Stomach (tissue), 8 donors: ENCODE measurements at regions not wholly inside any gene's neighbourhood (a gene's known extent, or its start where the extent isn't known, plus 50 kb on each side); places are given as distances from the start of the nearest gene placed in this dataset.
"Not testable (repeated sequence)": the region's sequence is repeated elsewhere in the genome, so short reads cannot be mapped to it uniquely, and the experiment has no call there.

Source experiments
- DNase-seq, 2 donors: peaks; one replicate each; pipeline versions ENCODE4 v3.0.0 to v3.0.0-alpha.2; 2013 to 2019
- H3K27ac ChIP-seq, 5 donors: fragments of 200-600 bp in 4 of 5; sonication (generic) in 4 of 5; one replicate each; pipeline ENCODE4 v1.5.1; 2013 to 2019; ENCODE audit warnings: mild to moderate bottlenecking in 1 of 5, moderate library complexity in 1 of 5
- H3K27me3 ChIP-seq, 3 donors: fragments of 200-600 bp; sonication (generic); one replicate each; pipeline ENCODE4 v1.5.1; 2017 to 2019; ENCODE audit warnings: mixed run types in 1 of 3
- H3K36me3 ChIP-seq, 4 donors: fragments of 200-600 bp; sonication (generic); 1 replicate in 3 of 4; 2 replicates in 1 of 4; pipeline ENCODE4 v1.5.1; 2016 to 2019
- H3K4me1 ChIP-seq, 4 donors: fragments of 200-600 bp; sonication (generic); one replicate each; pipeline ENCODE4 v1.5.1; 2016 to 2019
- H3K4me3 ChIP-seq, 4 donors: fragments of 200-600 bp; sonication (generic) in 3 of 4; one replicate each; pipeline ENCODE4 v1.5.1; 2016 to 2019; ENCODE audit warnings: mild to moderate bottlenecking in 1 of 4
- H3K9me3 ChIP-seq, 4 donors: fragments of 200-600 bp; sonication (generic); one replicate each; pipeline ENCODE4 v1.5.1; 2016 to 2019
- EP300 ChIP-seq: sonication (generic); formaldehyde crosslinking; IDR thresholded peaks from one replicate; pipeline ENCODE4 v1.6.1; 2017; ENCODE audit warnings: antibody characterized with exemption
- POLR2A ChIP-seq, 4 donors: fragments of 450-650 bp; IDR thresholded peaks; one replicate each; pipeline ENCODE4 v1.6.1; 2016; ENCODE audit warnings: antibody characterized with exemption in 4 of 4, control low read depth in 2 of 4, mild to moderate bottlenecking in 1 of 4, moderate library complexity in 1 of 4
- POLR2AphosphoS5 ChIP-seq, 3 donors: sonication (generic); formaldehyde crosslinking; IDR thresholded peaks; one replicate each; pipeline ENCODE4 v1.6.1; 2016; ENCODE audit warnings: antibody characterized with exemption in 3 of 3
- WGBS, 5 donors: extraction: QIAGEN DNeasy Blood & Tissue Kit in 3 of 5; methylation state at CpG; one replicate each; pipeline versions ENCODE4 v1.1.5 to v1.1.7; 2013 to 2018; 5-methylcytosine and 5-hydroxymethylcytosine counted together
- intact Hi-C: fragments of 100-400 bp; cut with DNase I; formaldehyde crosslinking; loops from one replicate; pipeline ENCODE4 v1.15.1; 2023; ENCODE audit warnings: low total_unique reads
- TF ChIP-seq, protein P1 (sequence below), 7 experiments: fragments of 450-650 bp in 4 of 7; fragments of 200-600 bp in 3 of 7; sonication (generic) in 3 of 7; IDR thresholded peaks; one replicate each; pipeline ENCODE4 v1.5.1; 2016 to 2019; ENCODE audit warnings: antibody characterized with exemption in 7 of 7, control low read depth in 2 of 7, mild to moderate bottlenecking in 1 of 7
- donor health status: healthy with polysubstance abuse.
- donor health status: Bipolar disorder and iron deficiency.
- donor health status: healthy.

DNA sequence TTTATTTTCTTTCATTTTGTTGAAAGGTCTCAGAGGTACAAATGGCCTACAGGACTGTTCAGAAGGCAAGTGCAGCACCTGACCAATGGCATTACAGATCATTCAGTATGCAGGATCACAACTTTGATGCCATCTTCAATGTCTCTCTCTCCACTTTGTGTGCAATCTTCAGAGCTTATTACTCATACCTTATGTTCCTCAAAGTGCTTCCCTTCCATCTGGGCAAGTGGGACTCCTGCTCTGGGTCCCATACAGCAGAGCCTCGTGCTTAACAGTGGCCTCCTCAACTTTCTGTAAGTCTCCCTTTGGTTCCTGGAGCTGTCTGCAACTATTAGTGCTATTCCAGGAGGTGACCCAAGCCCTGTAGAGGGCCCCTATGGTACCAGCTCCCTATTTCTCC, 358.4 kb upstream of the RPS23 start:
- WGBS, 5 donors: 69 to 89% (median 84%) methylated on average over 1 of the region's 1 CpG
- no peaks in the 10 kb centered on the region for H3K36me3 ChIP-seq
- DNase-seq: no peak

GRCh38 chr5:82635561-82636288, 357.6 kb upstream of the RPS23 start:
- no peaks in the 10 kb centered on the region for H3K9me3 ChIP-seq
- H3K4me3 ChIP-seq: no peak overlapping the region
- TF ChIP-seq EP300 (no peak), POLR2AphosphoS5 (IDR thresholded peaks at IDR 0.05) (peak in 2 of 3 donors; percentile 27 to 40), POLR2A (IDR thresholded peaks at IDR 0.05) (no peak)
- TF ChIP-seq, protein P1, sequence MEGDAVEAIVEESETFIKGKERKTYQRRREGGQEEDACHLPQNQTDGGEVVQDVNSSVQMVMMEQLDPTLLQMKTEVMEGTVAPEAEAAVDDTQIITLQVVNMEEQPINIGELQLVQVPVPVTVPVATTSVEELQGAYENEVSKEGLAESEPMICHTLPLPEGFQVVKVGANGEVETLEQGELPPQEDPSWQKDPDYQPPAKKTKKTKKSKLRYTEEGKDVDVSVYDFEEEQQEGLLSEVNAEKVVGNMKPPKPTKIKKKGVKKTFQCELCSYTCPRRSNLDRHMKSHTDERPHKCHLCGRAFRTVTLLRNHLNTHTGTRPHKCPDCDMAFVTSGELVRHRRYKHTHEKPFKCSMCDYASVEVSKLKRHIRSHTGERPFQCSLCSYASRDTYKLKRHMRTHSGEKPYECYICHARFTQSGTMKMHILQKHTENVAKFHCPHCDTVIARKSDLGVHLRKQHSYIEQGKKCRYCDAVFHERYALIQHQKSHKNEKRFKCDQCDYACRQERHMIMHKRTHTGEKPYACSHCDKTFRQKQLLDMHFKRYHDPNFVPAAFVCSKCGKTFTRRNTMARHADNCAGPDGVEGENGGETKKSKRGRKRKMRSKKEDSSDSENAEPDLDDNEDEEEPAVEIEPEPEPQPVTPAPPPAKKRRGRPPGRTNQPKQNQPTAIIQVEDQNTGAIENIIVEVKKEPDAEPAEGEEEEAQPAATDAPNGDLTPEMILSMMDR (IDR thresholded peaks at IDR 0.05): no peak
- WGBS, 5 donors: 21 to 43% (median 39%) methylated on average over 4 of the region's 4 CpGs
- H3K27ac ChIP-seq: no peak overlapping the region
- DNase-seq: peak in 1 of 2 donors; percentile 69
- no peaks in the 10 kb centered on the region for H3K27me3 ChIP-seq
- peaks cover 0 to 22% (median 7%) of the 10 kb centered on the region in 4 donors for H3K4me1 ChIP-seq
- intact Hi-C loops: no loop called here
- no peaks in the 10 kb centered on the region for H3K36me3 ChIP-seq

More for the DNA sequence above, 358.4 kb upstream of the RPS23 start:
- no peak for TF ChIP-seq EP300
- no peak for TF ChIP-seq POLR2A (IDR thresholded peaks at IDR 0.05)
- TF ChIP-seq, protein P1 (IDR thresholded peaks at IDR 0.05): no peak
- no peak for TF ChIP-seq POLR2AphosphoS5 (IDR thresholded peaks at IDR 0.05)
- intact Hi-C loops: no loop called here
- Histone ChIP-seq H3K27ac (no peak overlapping the region), H3K27me3 (no peaks in the 10 kb centered on the region), H3K9me3 (no peaks in the 10 kb centered on the region), H3K4me1 (peaks cover 0 to 22% (median 11%) of the 10 kb centered on the region in 4 donors), H3K4me3 (no peak overlapping the region)

GRCh38 chr5:82628364-82628910, 350.3 kb upstream of the RPS23 start:
- no peaks in the 10 kb centered on the region for H3K36me3 ChIP-seq
- intact Hi-C loops: no loop called here
- H3K27ac ChIP-seq: no peak overlapping the region
- H3K27me3 ChIP-seq: no peaks in the 10 kb centered on the region
- 17 to 48% (median 34%) methylated on average over 1 of the region's 1 CpG for WGBS, 5 donors
- no peaks in the 10 kb centered on the region for H3K9me3 ChIP-seq
- H3K4me3 ChIP-seq: no peak overlapping the region
- no peaks in the 10 kb centered on the region for H3K4me1 ChIP-seq
- TF ChIP-seq EP300: no peak
- TF ChIP-seq, protein P1 (IDR thresholded peaks at IDR 0.05): no peak
- TF ChIP-seq POLR2A (IDR thresholded peaks at IDR 0.05): no peak
- no peak for TF ChIP-seq POLR2AphosphoS5 (IDR thresholded peaks at IDR 0.05)
- DNase-seq: no peak

DNA sequence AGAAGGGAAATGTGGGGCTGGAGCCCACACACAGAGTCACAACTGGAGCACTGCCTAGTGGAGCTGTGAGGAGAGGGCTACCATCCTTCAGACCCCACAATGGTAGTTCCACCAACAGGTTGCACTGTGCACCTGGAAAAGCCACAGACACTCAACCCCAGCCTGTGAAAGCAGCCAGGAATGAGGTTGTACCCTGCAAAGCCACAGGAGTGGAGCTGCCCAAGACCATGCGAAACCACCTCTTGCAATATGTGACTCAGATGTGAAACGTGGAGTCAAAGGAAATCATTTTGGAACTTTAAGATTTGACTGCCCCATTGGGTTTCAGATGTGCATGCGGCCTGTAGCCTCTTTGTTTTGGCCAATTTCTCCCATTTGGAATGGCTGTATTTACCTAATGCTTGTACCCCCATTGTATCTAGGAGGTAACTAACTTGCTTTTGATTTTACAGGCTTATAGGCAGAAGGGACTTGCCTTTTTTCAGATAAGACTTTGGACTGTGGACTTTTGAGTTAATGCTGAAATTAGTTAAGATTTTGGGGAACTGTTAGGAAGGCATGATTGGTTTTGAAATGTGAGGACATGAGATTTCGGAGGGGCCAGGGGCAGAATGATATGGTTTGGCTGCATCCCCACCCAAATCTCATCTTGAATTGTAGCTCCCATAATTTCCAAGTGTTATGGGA, 348.9 kb upstream of the RPS23 start:
- H3K4me3 ChIP-seq, H3K27me3 ChIP-seq, H3K4me1 ChIP-seq, H3K27ac ChIP-seq, H3K36me3 ChIP-seq, H3K9me3 ChIP-seq, DNase-seq, intact Hi-C loops: not testable (repeated sequence)
- WGBS, 5 donors: 87 to 96% (median 93%) methylated on average over 4 of the region's 4 CpGs

DNA sequence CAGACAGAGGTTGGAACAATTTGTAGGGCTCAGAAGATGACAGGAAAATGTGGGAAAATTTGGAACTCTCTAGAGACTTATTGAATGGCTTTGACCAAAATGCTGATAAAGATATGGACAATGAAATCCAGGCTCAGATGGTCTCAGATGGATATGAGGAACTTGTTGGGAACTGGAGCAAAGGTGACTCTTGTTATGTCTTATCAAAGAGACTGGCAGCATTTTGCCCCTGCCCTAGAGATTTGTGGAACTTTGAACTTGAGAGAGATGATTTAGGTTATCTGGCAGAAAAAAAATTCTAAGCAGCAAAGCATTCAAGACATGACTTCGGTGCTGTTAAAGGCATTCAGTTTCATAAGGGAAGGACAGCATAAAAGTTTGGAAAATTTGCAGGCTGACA, 347.9 kb upstream of the RPS23 start:
- intact Hi-C loops, H3K27me3 ChIP-seq, DNase-seq, H3K4me1 ChIP-seq, H3K9me3 ChIP-seq, H3K36me3 ChIP-seq, H3K4me3 ChIP-seq, H3K27ac ChIP-seq: not testable (repeated sequence)
- WGBS, 5 donors: 72 to 88% (median 81%) methylated on average over 1 of the region's 1 CpG
